Right lobe of liver (tissue), 4 donors: ENCODE measurements at regions not wholly inside any gene's neighbourhood (a gene's known extent, or its start where the extent isn't known, plus 50 kb on each side); places are given as distances from the start of the nearest gene placed in this dataset.

ENCODE experiments used
- CTCF ChIP-seq, 4 donors: fragments of 200-600 bp in 3 of 4; fragments of 450-650 bp in 1 of 4; IDR thresholded peaks; one replicate each; pipeline versions ENCODE4 v1.5.1 to v1.8.0; 2016 to 2022; ENCODE audit warnings: antibody characterized with exemption in 4 of 4, mild to moderate bottlenecking in 2 of 4
- POLR2A ChIP-seq: fragments of 450-650 bp; IDR thresholded peaks from one replicate; pipeline ENCODE4 v1.6.1; 2017; ENCODE audit warnings: antibody characterized with exemption, mild to moderate bottlenecking
- donor health status: DM: no; HTN: no; CAD: no.
- donor health status: DM: no; HTN: no; CAD: no.
- donor health status: DM: no; HTN: yes; CAD: no.

GRCh38 chr14:50014809-50015430 lies 101.5 kb downstream of the VCPKMT start:
- TF ChIP-seq CTCF (IDR thresholded peaks at IDR 0.05) (no peak), POLR2A (no peak)
